ENCODE measurements at regions not wholly inside any gene's neighbourhood (a gene's known extent, or its start where the extent isn't known, plus 50 kb on each side); places are given as distances from the start of the nearest gene placed in this dataset.

DNA sequence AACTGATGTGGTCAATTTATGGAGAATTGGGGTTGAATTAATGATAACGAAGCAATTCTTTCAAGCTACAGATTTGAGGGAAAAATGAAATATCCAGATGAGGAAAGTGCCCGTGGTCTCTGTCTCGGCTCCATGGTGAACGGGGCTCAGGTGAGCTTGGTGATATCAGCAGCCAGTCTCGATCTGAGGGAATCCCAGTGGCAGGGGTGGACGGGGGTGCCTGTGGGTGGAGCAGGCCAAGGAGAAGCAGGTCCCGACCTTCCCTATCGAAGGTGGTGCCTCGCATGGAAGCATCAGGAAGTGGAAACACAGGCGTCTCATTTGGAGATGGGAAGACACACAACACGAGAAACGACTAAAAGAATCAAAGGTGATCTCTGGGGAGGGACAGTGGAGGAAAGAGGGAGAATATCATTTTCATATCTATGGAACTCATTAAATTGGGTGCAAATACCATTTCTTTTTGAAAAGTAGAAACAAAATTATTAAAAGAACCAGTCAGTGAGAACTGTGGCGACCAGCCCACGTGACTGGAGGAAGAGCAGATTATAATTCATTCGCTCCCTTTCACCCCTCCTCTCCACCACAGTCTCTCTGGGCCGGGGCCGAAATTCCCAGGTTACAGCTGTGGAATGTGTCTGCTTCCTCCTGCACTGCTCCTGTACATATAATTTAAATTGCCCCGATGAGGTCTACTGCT lies 354.3 kb upstream of the SFSWAP start:
- FAIRE-seq (no peak), DNase-seq (no peak)
- 72 to 77% (median 74%) methylated on average over 18 of the region's 18 CpGs for WGBS, 3 donors
- H3K27me3 ChIP-seq (ENCODE audit: control insufficient read depth in 3 of 3, insufficient read depth in 3 of 3, low read length in 3 of 3), result no peaks in the 10 kb centered on the region
- H3K9me3 ChIP-seq (ENCODE audit: control insufficient read depth in 2 of 2, insufficient read depth in 1 of 2, low read depth in 1 of 2, low read length in 1 of 2), result no peaks in the 10 kb centered on the region
- H3K4me3 ChIP-seq (ENCODE audit: low read depth in 1 of 3, low read length in 3 of 3), result no peak overlapping the region
- no peaks in the 10 kb centered on the region for H3K4me1 ChIP-seq (ENCODE audit: control insufficient read depth in 3 of 3, insufficient read depth in 2 of 3, low read depth in 1 of 3, low read length in 2 of 3)
- H3K36me3 ChIP-seq (ENCODE audit: control insufficient read depth in 3 of 3, insufficient read depth in 2 of 3, low read depth in 1 of 3, low read length in 3 of 3), result no peaks in the 10 kb centered on the region
- H3K27ac ChIP-seq (ENCODE audit: low read depth in 1 of 3, low read length in 2 of 3), result no peak overlapping the region

DNA sequence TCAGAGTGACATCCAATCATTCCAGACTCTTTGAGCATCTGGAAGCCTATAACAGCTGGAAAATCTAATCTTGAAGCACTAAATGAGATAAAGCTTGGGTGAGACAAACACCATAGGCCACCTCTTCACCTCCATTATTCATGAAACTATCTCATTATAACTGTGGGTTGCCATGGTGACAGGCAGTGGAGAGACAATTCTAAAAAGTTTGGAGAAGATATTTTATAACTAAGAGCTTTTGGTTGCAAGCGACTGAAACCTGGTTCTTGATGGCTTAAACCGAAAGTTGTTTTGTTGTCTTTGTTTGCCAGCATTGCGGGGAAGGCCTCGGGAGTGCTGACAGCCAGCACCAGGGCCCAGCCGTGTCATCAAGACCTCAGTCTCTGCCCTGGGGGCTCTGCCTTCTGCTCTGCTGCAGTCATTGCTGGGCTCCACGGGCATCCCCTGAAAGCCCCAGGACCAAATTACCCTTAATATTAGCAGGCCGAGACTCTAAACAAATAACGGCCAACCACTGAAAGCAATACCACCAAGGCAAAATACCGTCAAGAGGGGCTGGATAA lies 353.6 kb upstream of the SFSWAP start:
- Histone ChIP-seq H3K27ac (ENCODE audit: low read depth in 1 of 3, low read length in 2 of 3) (no peak overlapping the region), H3K9me3 (ENCODE audit: control insufficient read depth in 2 of 2, insufficient read depth in 1 of 2, low read depth in 1 of 2, low read length in 1 of 2) (no peaks in the 10 kb centered on the region), H3K4me1 (ENCODE audit: control insufficient read depth in 3 of 3, insufficient read depth in 2 of 3, low read depth in 1 of 3, low read length in 2 of 3) (no peaks in the 10 kb centered on the region), H3K27me3 (ENCODE audit: control insufficient read depth in 3 of 3, insufficient read depth in 3 of 3, low read length in 3 of 3) (no peaks in the 10 kb centered on the region), H3K36me3 (ENCODE audit: control insufficient read depth in 3 of 3, insufficient read depth in 2 of 3, low read depth in 1 of 3, low read length in 3 of 3) (no peaks in the 10 kb centered on the region), H3K4me3 (ENCODE audit: low read depth in 1 of 3, low read length in 3 of 3) (no peak overlapping the region)
- FAIRE-seq (no peak), DNase-seq (no peak)
- WGBS, 3 donors, result 75 to 81% (median 78%) methylated on average over 9 of the region's 9 CpGs

DNA sequence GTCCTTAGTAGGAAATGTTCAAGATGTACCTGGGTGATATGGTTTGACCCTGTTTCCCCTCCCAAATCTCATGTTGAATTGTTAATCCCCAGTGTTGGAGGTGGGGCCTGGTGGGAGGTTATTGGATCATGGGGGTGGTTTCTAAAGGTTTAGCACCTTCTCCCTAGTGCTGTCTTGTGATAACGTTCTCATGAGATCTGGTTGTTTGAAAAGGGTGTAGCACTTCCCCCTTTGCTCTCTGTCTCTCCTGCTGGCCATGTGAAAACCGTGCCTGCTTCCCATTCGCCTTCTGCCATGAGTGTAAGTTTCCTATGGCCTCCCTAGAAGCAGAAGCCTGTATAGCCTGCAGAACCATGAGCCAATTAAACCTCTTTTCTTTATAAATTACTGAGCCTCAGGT lies 353.0 kb upstream of the SFSWAP start:
- no peaks in the 10 kb centered on the region for H3K36me3 ChIP-seq (ENCODE audit: control insufficient read depth in 3 of 3, insufficient read depth in 2 of 3, low read depth in 1 of 3, low read length in 3 of 3)
- H3K27me3 ChIP-seq (ENCODE audit: control insufficient read depth in 3 of 3, insufficient read depth in 3 of 3, low read length in 3 of 3), result no peaks in the 10 kb centered on the region
- H3K4me3 ChIP-seq (ENCODE audit: low read depth in 1 of 3, low read length in 3 of 3), result no peak overlapping the region
- DNase-seq (no peak), FAIRE-seq (no peak)
- H3K4me1 ChIP-seq (ENCODE audit: control insufficient read depth in 3 of 3, insufficient read depth in 2 of 3, low read depth in 1 of 3, low read length in 2 of 3), result no peaks in the 10 kb centered on the region
- no peak overlapping the region for H3K27ac ChIP-seq (ENCODE audit: low read depth in 1 of 3, low read length in 2 of 3)
- no peaks in the 10 kb centered on the region for H3K9me3 ChIP-seq (ENCODE audit: control insufficient read depth in 2 of 2, insufficient read depth in 1 of 2, low read depth in 1 of 2, low read length in 1 of 2)
- WGBS, 3 donors, result 39 to 46% (median 42%) methylated on average over 3 of the region's 3 CpGs

DNA sequence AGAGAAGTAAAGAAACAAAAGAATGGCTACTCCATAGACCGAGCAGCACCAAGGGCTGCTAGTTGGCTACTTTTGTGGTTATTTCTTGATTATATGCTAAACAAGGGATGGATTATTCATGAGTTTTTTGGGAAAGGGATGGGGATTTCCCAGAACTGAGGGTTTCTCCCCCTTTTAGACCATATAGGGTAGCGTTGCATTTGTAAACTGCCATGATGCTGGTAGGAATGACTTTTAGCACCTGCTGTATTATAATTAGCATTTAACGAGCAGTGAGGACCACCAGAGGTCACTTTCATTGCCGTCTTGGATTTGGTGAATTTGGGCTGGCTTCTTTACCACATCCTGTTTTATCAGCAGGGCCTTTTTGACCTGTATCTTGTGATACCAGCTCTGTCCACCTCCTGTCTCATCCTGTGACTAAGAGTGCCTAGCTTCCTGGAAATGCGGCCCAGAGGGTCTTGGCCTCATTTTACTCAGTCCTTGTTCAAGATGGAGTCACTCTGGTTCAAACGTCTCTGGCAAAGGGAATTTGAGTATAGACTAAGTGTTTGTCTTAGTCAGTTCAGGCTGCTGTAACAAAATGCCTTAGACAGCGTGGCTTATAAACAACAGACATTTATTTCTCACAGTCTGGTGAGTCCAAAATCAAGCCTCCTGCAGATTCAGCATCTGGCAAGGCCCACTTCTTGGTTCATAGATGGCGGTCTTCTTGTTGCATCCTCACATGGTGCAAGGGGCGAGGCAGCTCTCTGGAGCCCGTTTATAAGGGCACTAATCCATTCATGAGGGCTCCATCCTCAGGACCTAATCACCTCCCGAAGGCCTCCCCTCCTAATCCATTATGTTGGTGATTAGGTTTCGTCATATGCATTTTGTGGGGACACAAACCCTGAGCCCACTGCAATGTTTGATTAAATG lies 348.3 kb upstream of the SFSWAP start:
- Histone ChIP-seq H3K36me3 (ENCODE audit: control insufficient read depth in 3 of 3, insufficient read depth in 2 of 3, low read depth in 1 of 3, low read length in 3 of 3) (no peaks in the 10 kb centered on the region), H3K9me3 (ENCODE audit: control insufficient read depth in 2 of 2, insufficient read depth in 1 of 2, low read depth in 1 of 2, low read length in 1 of 2) (peaks cover 0 to 3% of the 10 kb centered on the region in 2 donors), H3K27ac (ENCODE audit: low read depth in 1 of 3, low read length in 2 of 3) (no peak overlapping the region), H3K4me1 (ENCODE audit: control insufficient read depth in 3 of 3, insufficient read depth in 2 of 3, low read depth in 1 of 3, low read length in 2 of 3) (no peaks in the 10 kb centered on the region), H3K27me3 (ENCODE audit: control insufficient read depth in 3 of 3, insufficient read depth in 3 of 3, low read length in 3 of 3) (no peaks in the 10 kb centered on the region), H3K4me3 (ENCODE audit: low read depth in 1 of 3, low read length in 3 of 3) (no peak overlapping the region)
- WGBS, 3 donors, result 71 to 73% (median 73%) methylated on average over 12 of the region's 12 CpGs
- FAIRE-seq (no peak), DNase-seq (no peak)

DNA sequence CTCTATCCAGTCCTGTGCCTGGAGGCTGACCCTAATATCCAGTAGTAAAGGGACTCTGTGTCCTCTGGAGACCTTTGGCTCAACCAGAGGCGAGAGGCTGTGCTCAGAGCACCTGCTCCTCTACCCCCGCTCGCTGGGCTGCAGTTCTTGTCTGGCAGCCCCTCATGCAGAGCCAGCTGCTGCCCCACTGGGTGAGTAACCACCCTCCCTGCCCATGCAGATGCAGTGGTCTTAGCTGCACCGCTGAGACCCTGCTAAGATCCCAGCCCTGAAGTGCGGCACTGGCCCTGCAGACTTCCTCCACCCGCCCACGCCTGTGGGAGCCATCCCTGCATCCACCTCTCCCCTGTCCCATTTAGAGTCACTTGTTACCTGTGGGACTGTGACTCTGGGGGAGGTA lies 347.5 kb upstream of the SFSWAP start:
- Histone ChIP-seq H3K36me3 (ENCODE audit: control insufficient read depth in 3 of 3, insufficient read depth in 2 of 3, low read depth in 1 of 3, low read length in 3 of 3) (no peaks in the 10 kb centered on the region), H3K4me3 (ENCODE audit: low read depth in 1 of 3, low read length in 3 of 3) (no peak overlapping the region), H3K9me3 (ENCODE audit: control insufficient read depth in 2 of 2, insufficient read depth in 1 of 2, low read depth in 1 of 2, low read length in 1 of 2) (peaks cover 0 to 3% of the 10 kb centered on the region in 2 donors), H3K27ac (ENCODE audit: low read depth in 1 of 3, low read length in 2 of 3) (no peak overlapping the region), H3K27me3 (ENCODE audit: control insufficient read depth in 3 of 3, insufficient read depth in 3 of 3, low read length in 3 of 3) (no peaks in the 10 kb centered on the region), H3K4me1 (ENCODE audit: control insufficient read depth in 3 of 3, insufficient read depth in 2 of 3, low read depth in 1 of 3, low read length in 2 of 3) (no peaks in the 10 kb centered on the region)
- DNase-seq (no peak), FAIRE-seq (no peak)
- 77 to 80% (median 78%) methylated on average over 7 of the region's 7 CpGs for WGBS, 3 donors

DNA sequence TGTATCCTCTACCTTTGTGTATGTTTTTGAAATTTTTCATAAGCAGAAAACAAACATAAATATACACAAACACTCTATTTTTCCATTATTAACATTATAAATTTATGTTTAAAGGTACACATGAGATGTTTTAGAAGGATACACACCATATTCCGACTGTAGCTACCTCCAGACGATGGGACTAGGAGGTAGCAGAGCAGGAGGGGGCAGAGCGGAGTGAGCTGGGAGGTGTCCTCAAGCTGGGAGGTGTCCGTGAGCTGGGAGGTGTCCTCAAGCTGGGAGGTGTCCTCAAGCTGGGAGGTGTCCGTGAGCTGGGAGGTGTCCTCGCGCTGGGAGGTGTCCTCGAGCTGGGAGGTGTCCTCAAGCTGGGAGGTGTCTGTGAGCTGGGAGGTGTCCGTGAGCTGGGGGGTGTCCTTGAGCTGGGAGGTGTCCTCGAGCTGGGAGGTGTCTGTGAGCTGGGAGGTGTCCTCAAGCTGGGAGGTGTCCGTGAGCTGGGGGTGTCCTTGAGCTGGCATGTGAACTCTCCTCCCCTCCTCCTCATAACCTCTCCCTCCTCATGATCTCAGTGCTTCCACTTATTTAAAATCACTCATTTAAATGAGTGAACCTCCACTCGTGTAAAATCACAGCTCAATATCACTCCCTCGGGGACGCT lies 346.9 kb upstream of the SFSWAP start:
- Histone ChIP-seq H3K27ac (ENCODE audit: low read depth in 1 of 3, low read length in 2 of 3) (no peak overlapping the region), H3K4me3 (ENCODE audit: low read depth in 1 of 3, low read length in 3 of 3) (no peak overlapping the region), H3K4me1 (ENCODE audit: control insufficient read depth in 3 of 3, insufficient read depth in 2 of 3, low read depth in 1 of 3, low read length in 2 of 3) (no peaks in the 10 kb centered on the region), H3K36me3 (ENCODE audit: control insufficient read depth in 3 of 3, insufficient read depth in 2 of 3, low read depth in 1 of 3, low read length in 3 of 3) (no peaks in the 10 kb centered on the region), H3K9me3 (ENCODE audit: control insufficient read depth in 2 of 2, insufficient read depth in 1 of 2, low read depth in 1 of 2, low read length in 1 of 2) (peaks cover 0 to 3% of the 10 kb centered on the region in 2 donors), H3K27me3 (ENCODE audit: control insufficient read depth in 3 of 3, insufficient read depth in 3 of 3, low read length in 3 of 3) (no peaks in the 10 kb centered on the region)
- DNase-seq (no peak), FAIRE-seq (no peak)
- WGBS, 3 donors, result 58 to 67% (median 65%) methylated on average over 10 to 12 of the region's 14 CpGs

DNA sequence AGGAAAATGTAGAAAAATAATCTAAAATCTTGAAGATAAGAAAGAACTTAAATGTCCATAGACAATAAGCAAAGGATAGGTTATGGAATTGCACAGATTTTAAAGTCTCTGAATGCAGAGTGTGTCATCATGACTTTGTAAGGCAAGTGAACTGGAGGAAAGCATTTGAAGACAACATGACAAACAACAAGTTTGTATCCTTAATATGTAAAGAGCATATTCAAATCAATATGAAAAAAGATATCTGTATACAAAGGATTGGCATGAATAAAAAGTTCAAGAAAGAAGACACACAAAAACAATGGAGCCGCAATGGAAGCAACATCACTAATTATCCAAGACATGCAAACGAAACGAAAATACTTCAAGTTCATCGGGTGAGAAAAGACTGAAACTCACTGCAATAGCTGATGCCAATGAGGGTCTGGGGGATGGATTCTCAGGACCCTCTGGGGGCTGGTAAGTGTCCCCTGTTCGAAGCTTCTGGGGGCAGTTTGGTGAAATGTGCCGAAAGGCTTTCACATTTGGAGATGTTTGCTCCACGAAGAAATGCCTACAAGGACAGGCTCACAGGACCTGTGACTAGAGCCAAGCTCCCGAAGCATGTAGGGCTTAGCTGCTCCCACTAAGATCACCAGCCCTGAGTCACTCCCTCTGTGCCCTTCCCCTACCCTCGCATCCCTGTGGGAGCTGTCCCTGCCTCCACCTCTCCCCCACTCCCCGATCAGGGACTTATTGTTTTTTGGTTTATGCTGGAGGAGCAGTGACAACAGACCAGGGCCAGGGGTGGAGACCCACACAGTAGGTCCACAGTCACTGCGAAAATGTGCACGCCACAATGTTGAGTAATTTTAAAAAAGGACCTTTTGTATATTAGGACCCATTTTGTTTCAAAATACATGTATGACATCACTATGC lies 345.7 kb upstream of the SFSWAP start:
- H3K9me3 ChIP-seq (ENCODE audit: control insufficient read depth in 2 of 2, insufficient read depth in 1 of 2, low read depth in 1 of 2, low read length in 1 of 2), result peaks cover 0 to 3% of the 10 kb centered on the region in 2 donors
- DNase-seq, result no peak

More for the DNA sequence above, 345.7 kb upstream of the SFSWAP start:
- Histone ChIP-seq H3K4me3 (ENCODE audit: low read depth in 1 of 3, low read length in 3 of 3) (no peak overlapping the region), H3K27me3 (ENCODE audit: control insufficient read depth in 3 of 3, insufficient read depth in 3 of 3, low read length in 3 of 3) (no peaks in the 10 kb centered on the region), H3K27ac (ENCODE audit: low read depth in 1 of 3, low read length in 2 of 3) (no peak overlapping the region), H3K4me1 (ENCODE audit: control insufficient read depth in 3 of 3, insufficient read depth in 2 of 3, low read depth in 1 of 3, low read length in 2 of 3) (no peaks in the 10 kb centered on the region), H3K36me3 (ENCODE audit: control insufficient read depth in 3 of 3, insufficient read depth in 2 of 3, low read depth in 1 of 3, low read length in 3 of 3) (no peaks in the 10 kb centered on the region)
- WGBS, 3 donors, result 77 to 82% (median 81%) methylated on average over 12 of the region's 12 CpGs
- FAIRE-seq, result no peak
